ENCODE measurements at regions not wholly inside any gene's neighbourhood (a gene's known extent, or its start where the extent isn't known, plus 50 kb on each side); places are given as distances from the start of the nearest gene placed in this dataset.
A peak's percentile ranks its signal among the peaks of the same experiment; 100 is the strongest.
"Not testable (repeated sequence)": the region's sequence is repeated elsewhere in the genome, so short reads cannot be mapped to it uniquely, and the experiment has no call there.

- H3K27ac ChIP-seq = no peak overlapping the region
- peak; percentile 16 for DNase-seq (ENCODE audit: low read depth, low spot score)
These were observed 225.8 kb downstream of the EMP1 start for GRCh38 chr12:13422291-13422690.

- no peak overlapping the region for H3K27ac ChIP-seq
- no peak for DNase-seq (ENCODE audit: low read depth, low spot score)
These were observed 221.0 kb downstream of the EMP1 start for GRCh38 chr12:13417516-13417915.

- no peak for DNase-seq (ENCODE audit: low read depth, low spot score)
These were observed 214.8 kb downstream of the EMP1 start for GRCh38 chr12:13411287-13411686.

GRCh38 chr12:13405961-13406703 is 209.6 kb downstream of the EMP1 start:
- H3K27ac ChIP-seq = no peak overlapping the region
- DNase-seq (ENCODE audit: low read depth, low spot score) = no peak

More at GRCh38 chr12:13411287-13411686, 214.8 kb downstream of the EMP1 start:
- H3K27ac ChIP-seq = no peak overlapping the region

GRCh38 chr12:13404631-13405473 is 208.3 kb downstream of the EMP1 start:
- no peak for DNase-seq (ENCODE audit: low read depth, low spot score)

GRCh38 chr12:13404111-13404628 is 207.6 kb downstream of the EMP1 start:
- H3K27ac ChIP-seq = no peak overlapping the region
- DNase-seq (ENCODE audit: low read depth, low spot score) = no peak

More at GRCh38 chr12:13404631-13405473, 208.3 kb downstream of the EMP1 start:
- H3K27ac ChIP-seq = no peak overlapping the region

- DNase-seq (ENCODE audit: low read depth, low spot score); H3K27ac ChIP-seq: not testable (repeated sequence)
These were observed 194.8 kb downstream of the EMP1 start for GRCh38 chr12:13391375-13391774.

- no peak for DNase-seq (ENCODE audit: low read depth, low spot score)
- H3K27ac ChIP-seq = peak overlapping the region; percentile 20
These were observed 194.4 kb downstream of the EMP1 start for GRCh38 chr12:13390918-13391317.

GRCh38 chr12:13390381-13390861 is 193.9 kb downstream of the EMP1 start:
- peak overlapping the region; percentile 20 for H3K27ac ChIP-seq
- DNase-seq (ENCODE audit: low read depth, low spot score) = peak; percentile 87

GRCh38 chr12:13387101-13387500 is 190.6 kb downstream of the EMP1 start:
- peak overlapping the region; percentile 81 for H3K27ac ChIP-seq
- no peak for DNase-seq (ENCODE audit: low read depth, low spot score)

GRCh38 chr12:13386323-13387039 is 190.0 kb downstream of the EMP1 start:
- peak overlapping the region; percentile 81 for H3K27ac ChIP-seq
- no peak for DNase-seq (ENCODE audit: low read depth, low spot score)

- H3K27ac ChIP-seq = peak overlapping the region; percentile 67
- DNase-seq (ENCODE audit: low read depth, low spot score) = no peak
These were observed 186.9 kb downstream of the EMP1 start for GRCh38 chr12:13383379-13383778.

- H3K27ac ChIP-seq = no peak overlapping the region
- DNase-seq (ENCODE audit: low read depth, low spot score) = no peak
These were observed 183.8 kb downstream of the EMP1 start for GRCh38 chr12:13380297-13380696.

GRCh38 chr12:13379531-13380188 is 183.1 kb downstream of the EMP1 start:
- H3K27ac ChIP-seq = no peak overlapping the region
- DNase-seq (ENCODE audit: low read depth, low spot score) = no peak

- H3K27ac ChIP-seq = peak overlapping the region; percentile 72
- no peak for DNase-seq (ENCODE audit: low read depth, low spot score)
These were observed 181.2 kb downstream of the EMP1 start for GRCh38 chr12:13377698-13378097.

- peak; percentile 50 for DNase-seq (ENCODE audit: low read depth, low spot score)
- H3K27ac ChIP-seq = peak overlapping the region; percentile 72
These were observed 180.3 kb downstream of the EMP1 start for GRCh38 chr12:13376610-13377373.

GRCh38 chr12:13375583-13376345 is 179.2 kb downstream of the EMP1 start:
- DNase-seq (ENCODE audit: low read depth, low spot score) = no peak
- peak overlapping the region; percentile 72 for H3K27ac ChIP-seq

- no peak for DNase-seq (ENCODE audit: low read depth, low spot score)
- no peak overlapping the region for H3K27ac ChIP-seq
These were observed 178.3 kb downstream of the EMP1 start for GRCh38 chr12:13374793-13375192.

All from epithelial cell of prostate (primary cell).